Ovary (tissue), 7 donors: ENCODE measurements at regions not wholly inside any gene's neighbourhood (a gene's known extent, or its start where the extent isn't known, plus 50 kb on each side); places are given as distances from the start of the nearest gene placed in this dataset.

Source experiments
- DNase-seq, 5 donors: peaks; one replicate each; pipeline ENCODE4 v3.0.0-alpha.2; 2019 to 2020
- H3K27ac ChIP-seq, 2 donors: fragments of 200-600 bp; one replicate each; pipeline versions ENCODE4 v1.5.1 to v1.8.0; 2019 to 2022
- H3K27me3 ChIP-seq: fragments of 200-600 bp; one replicate; pipeline ENCODE4 v1.8.0; 2022
- H3K36me3 ChIP-seq: fragments of 200-600 bp; sonication (generic); one replicate; pipeline ENCODE4 v1.5.1; 2019
- H3K4me1 ChIP-seq: one replicate; pipeline ENCODE4 v1.8.1; 2013; ENCODE audit warnings: mild to moderate bottlenecking, moderate library complexity; ENCODE audit not compliant: insufficient read depth
- H3K4me3 ChIP-seq: fragments of 200-600 bp; sonication (generic); one replicate; pipeline ENCODE4 v1.5.1; 2017
- H3K9me3 ChIP-seq, 2 donors: fragments of 200-600 bp in 1 of 2; sonication (generic) in 1 of 2; one replicate each; pipeline versions ENCODE4 v1.5.1 to v1.8.1; 2013 to 2019; ENCODE audit warnings: mild to moderate bottlenecking in 1 of 2, moderate library complexity in 1 of 2
- CTCF ChIP-seq, 3 donors: fragments of 450-650 bp in 2 of 3; fragments of 200-600 bp in 1 of 3; IDR thresholded peaks; one replicate each; pipeline versions ENCODE4 v1.5.1 to v1.8.0; 2016 to 2022; ENCODE audit warnings: antibody characterized with exemption in 3 of 3, mild to moderate bottlenecking in 1 of 3
- EP300 ChIP-seq: sonication (generic); formaldehyde crosslinking; IDR thresholded peaks from one replicate; pipeline ENCODE4 v1.6.1; 2017; ENCODE audit warnings: antibody characterized with exemption
- POLR2A ChIP-seq: fragments of 450-650 bp; IDR thresholded peaks from one replicate; pipeline ENCODE4 v1.6.1; 2017; ENCODE audit warnings: antibody characterized with exemption, mild to moderate bottlenecking, moderate library complexity
- WGBS, 3 donors: extraction: QIAGEN DNeasy Blood & Tissue Kit in 1 of 3; methylation state at CpG; one replicate each; pipeline versions ENCODE4 v1.1.5 to v1.1.7; 2013 to 2017; 5-methylcytosine and 5-hydroxymethylcytosine counted together
- intact Hi-C, 4 donors: fragments of 100-400 bp; cut with DNase I; formaldehyde crosslinking; loops; one replicate each; pipeline versions ENCODE4 v1.11.0 to v1.15.1; 2022 to 2023
- donor health status: DM: no; HTN: no; CAD: no; lungs with moderate emphysema.
- donor health status: DM: no; HTN: no; CAD: no.
- donor health status: Bipolar disorder and iron deficiency.
- donor health status: DM: no; HTN: no; CAD: no.
- donor health status: DM: yes; HTN: yes; CAD: no.

DNA sequence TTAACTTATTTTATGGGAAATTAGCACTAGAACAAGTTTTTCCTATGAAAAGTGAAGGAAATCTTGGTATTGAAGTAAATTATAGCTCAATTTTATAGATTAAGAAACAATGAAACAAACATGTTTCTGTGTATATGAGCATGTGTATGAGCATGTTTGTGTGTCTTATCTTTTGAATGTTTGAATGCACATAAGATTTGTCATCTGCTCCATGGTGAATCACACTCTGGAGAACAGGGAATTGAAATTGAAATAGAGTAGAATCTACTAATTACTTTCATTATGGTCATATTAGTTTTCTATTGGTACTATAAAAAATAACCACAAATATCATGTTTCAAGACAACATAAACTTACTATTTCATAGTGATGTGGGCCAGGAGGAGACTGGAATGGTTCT is 646.6 kb downstream of the OTOL1 start:
- H3K9me3 ChIP-seq: no peaks in the 10 kb centered on the region
- TF ChIP-seq POLR2A (no peak), CTCF (IDR thresholded peaks at IDR 0.05) (no peak), EP300 (no peak)
- H3K4me1 ChIP-seq: no peaks in the 10 kb centered on the region
- no peaks in the 10 kb centered on the region for H3K36me3 ChIP-seq
- DNase-seq: no peak
- H3K27me3 ChIP-seq: no peaks in the 10 kb centered on the region
- H3K4me3 ChIP-seq: no peak overlapping the region
- no peak overlapping the region for H3K27ac ChIP-seq
- intact Hi-C loops: no loop called here

DNA sequence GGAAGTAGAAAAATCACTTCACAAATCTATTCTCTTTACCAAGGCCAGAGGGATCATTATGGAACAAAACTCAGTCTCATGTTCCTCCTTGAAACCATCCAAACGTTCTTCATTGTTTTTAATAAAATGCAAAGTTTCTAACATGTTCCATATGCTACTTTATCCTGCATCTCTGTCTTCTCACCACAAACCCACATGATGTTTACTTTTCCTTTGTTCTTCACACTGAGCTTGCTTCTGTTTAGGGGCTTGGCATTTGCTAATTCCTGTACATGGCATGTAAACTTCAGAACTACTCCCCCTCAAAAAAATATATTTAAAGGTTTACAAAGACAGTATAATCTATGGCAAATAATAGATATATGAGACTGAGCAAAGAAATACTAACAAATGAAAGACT is 651.4 kb downstream of the OTOL1 start:
- no peaks in the 10 kb centered on the region for H3K9me3 ChIP-seq
- H3K4me3 ChIP-seq: no peak overlapping the region
- H3K27me3 ChIP-seq: peaks cover 3% of the 10 kb centered on the region
- DNase-seq: no peak
- no peak overlapping the region for H3K27ac ChIP-seq
- WGBS, 3 donors: 8 to 28% (median 10%) methylated on average over 1 of the region's 1 CpG
- TF ChIP-seq CTCF (IDR thresholded peaks at IDR 0.05) (no peak), EP300 (no peak), POLR2A (no peak)
- no peaks in the 10 kb centered on the region for H3K4me1 ChIP-seq
- no peaks in the 10 kb centered on the region for H3K36me3 ChIP-seq
- intact Hi-C loops: no loop called here

DNA sequence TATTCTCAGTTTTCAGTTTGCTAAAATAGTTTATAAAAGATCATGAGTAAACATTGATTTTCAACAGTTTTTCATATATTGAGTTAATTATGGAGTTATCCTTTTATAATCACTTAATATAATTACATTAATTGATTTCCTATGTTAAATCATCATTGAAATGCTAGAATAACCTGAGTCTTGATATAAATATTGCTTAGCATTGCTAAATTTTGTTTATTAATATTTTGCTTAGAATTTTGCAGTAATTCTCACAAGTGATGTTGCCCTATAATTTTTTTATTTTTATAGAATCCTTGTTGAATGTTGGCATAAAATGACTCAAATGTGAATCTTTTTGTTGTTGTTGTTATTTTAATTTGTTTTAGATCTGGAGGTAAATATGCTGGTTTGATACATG is 654.2 kb downstream of the OTOL1 start:
- no peaks in the 10 kb centered on the region for H3K36me3 ChIP-seq
- peaks cover 3% of the 10 kb centered on the region for H3K27me3 ChIP-seq
- DNase-seq: no peak
- H3K4me1 ChIP-seq: no peaks in the 10 kb centered on the region
- no peak overlapping the region for H3K27ac ChIP-seq
- intact Hi-C loops: no loop called here
- no peaks in the 10 kb centered on the region for H3K9me3 ChIP-seq
- no peak overlapping the region for H3K4me3 ChIP-seq
- TF ChIP-seq EP300 (no peak), CTCF (IDR thresholded peaks at IDR 0.05) (no peak), POLR2A (no peak)

DNA sequence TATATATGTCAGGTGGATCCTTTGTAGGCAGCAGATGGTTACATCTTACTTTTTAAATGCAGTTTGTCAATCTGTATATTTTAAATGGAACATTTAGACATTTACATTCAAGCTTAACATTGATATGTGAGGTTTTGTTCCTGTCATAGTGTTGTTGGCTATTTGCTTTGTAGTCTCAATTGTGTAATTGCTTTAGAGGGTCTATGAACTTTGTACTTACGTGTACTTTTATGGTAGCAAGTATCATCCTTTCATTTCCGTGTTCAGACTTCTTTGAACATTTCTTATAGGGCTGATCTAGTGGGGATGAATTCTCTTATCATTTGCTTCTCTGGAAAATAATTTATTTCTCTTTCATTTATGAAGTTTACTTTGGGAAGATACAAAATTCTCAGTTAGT is 656.0 kb downstream of the OTOL1 start:
- TF ChIP-seq POLR2A (no peak), EP300 (no peak)
- Histone ChIP-seq H3K9me3 (no peaks in the 10 kb centered on the region), H3K27me3 (peaks cover 3% of the 10 kb centered on the region), H3K4me1 (no peaks in the 10 kb centered on the region), H3K27ac (no peak overlapping the region), H3K36me3 (no peaks in the 10 kb centered on the region), H3K4me3 (no peak overlapping the region)
- intact Hi-C loops: no loop called here
- whole genome bisulfite sequencing, 3 donors: 83 to 91% (median 86%) methylated on average over 2 of the region's 2 CpGs
- DNase-seq: no peak

DNA sequence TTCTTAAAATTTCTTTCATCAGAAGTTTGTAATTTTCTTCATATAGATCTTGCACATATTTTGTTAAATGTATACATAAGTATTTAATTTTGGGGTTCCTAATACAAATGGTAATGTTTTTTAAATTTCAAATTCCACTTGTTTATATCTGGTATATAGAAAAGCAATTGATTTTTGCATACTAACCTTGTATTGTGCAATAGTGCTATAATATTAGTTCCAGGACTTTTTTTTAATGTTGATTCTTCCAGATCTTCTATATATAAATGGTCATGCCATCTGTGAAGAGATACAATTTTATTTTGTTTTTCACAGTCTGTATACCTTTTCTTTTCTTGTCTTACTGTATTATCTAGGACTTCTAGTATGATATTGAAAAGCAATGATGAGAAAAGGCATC is 665.0 kb downstream of the OTOL1 start:
- Histone ChIP-seq H3K4me3 (no peak overlapping the region), H3K27ac (no peak overlapping the region), H3K36me3 (no peaks in the 10 kb centered on the region), H3K4me1 (no peaks in the 10 kb centered on the region), H3K27me3 (no peaks in the 10 kb centered on the region), H3K9me3 (no peaks in the 10 kb centered on the region)
- intact Hi-C loops: no loop called here
- TF ChIP-seq EP300: no peak
- no peak for TF ChIP-seq POLR2A
- TF ChIP-seq CTCF (IDR thresholded peaks at IDR 0.05): no peak
- DNase-seq: no peak
